ENCODE measurements at regions not wholly inside any gene's neighbourhood (a gene's known extent, or its start where the extent isn't known, plus 50 kb on each side); places are given as distances from the start of the nearest gene placed in this dataset.

DNA sequence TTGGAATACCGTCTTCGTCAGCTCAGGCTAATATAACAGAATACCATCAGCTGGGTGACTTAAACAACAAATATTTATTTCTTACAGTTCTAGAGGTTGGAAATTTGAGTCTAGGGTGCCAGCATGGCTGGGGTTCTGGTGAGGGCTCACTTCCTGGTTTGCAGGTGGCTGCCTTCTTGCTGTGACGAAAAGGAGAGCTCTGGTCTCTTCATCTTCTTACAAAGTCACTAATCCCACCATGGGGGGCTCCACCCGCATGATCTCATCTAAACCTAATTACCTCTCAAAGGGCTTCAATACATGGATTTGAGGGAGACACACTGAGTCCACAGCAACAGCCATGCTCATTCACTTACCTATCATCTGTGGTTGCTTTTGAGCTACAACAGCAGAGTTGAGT is 78.3 kb downstream of the PSMG1 start:
- no peak for DNase-seq

DNA sequence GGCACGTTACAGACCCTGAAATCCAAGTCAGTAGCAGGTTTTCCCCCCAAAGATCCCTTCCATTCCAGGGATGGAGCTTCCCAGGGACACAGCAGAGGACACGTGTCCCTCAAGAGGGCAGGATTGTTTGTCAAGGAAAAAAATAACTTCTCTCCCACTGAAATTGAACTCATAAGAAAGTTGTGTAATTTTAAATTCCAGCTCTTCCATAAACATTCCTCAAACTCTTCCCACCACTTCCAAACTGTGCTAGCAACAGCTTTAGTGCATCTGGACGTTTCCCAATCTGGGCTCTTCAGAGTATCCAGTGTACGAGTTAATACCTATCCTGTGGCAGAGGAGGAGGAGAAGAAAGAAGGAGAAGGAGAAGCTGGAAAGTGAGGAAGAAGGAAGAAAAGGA is 79.6 kb downstream of the PSMG1 start:
- no peak for DNase-seq

DNA sequence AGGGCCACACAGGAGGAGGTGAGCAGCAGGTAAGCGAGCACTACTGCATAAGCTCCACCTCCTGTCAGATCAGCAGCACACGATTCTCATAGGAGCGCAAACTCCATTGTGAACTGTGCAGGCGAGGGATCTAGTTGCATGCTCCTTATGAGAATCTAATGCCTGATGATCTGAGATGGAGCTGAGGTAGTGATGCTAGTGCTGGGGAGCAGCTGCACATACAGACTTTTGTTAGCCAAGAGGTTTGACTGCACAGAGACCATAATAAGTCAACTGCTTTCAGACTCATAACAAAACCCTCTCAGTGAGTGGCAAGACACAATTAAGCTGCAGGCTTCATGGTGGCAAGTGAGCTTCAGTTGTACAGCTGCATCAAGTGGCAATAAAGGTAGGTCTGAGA is 83.4 kb downstream of the PSMG1 start:
- no peak for DNase-seq

DNA sequence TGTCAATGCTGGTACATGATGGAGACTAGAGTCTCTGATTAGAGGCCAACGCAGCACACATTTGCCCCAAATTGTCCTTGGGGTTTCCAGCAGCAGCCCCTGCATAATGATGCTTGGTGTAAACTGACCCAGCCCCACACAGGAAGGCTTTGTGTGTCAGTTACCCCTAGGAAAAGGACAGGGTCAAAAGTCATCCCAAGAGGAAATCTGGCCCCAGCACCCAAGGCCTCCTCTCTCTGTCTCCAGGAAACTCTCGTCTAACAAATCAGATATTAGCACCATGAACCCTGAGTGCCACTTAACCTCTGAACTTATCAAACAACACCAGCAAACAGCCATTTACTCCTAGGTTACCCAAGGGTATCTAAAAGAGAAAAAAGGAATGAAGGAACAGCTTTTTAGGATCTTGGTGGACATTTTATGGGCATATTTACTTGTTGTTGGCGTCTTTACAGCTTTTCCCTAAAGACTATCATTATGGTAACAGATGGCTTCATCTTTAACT is 84.5 kb downstream of the PSMG1 start:
- peak; percentile 72 for DNase-seq

DNA sequence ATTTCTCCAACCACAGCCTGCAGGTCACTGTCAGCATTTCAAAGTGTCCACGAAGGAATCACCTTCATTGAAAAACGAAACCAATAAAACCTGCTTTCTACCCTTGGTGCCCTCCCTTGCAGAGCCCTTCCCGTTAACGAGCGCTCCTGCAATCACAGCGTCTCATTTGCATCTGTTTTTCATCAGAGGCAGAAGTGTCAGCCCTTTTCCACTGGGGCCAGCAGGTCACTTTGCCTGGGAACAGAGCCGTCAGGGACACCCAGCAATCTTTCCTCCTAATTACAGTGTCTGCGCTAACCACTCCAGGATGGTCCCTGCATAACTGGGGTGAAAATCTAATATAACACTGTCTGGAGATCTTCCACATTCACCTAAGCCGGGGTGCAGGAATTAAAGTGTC is 85.3 kb downstream of the PSMG1 start:
- DNase-seq: no peak

DNA sequence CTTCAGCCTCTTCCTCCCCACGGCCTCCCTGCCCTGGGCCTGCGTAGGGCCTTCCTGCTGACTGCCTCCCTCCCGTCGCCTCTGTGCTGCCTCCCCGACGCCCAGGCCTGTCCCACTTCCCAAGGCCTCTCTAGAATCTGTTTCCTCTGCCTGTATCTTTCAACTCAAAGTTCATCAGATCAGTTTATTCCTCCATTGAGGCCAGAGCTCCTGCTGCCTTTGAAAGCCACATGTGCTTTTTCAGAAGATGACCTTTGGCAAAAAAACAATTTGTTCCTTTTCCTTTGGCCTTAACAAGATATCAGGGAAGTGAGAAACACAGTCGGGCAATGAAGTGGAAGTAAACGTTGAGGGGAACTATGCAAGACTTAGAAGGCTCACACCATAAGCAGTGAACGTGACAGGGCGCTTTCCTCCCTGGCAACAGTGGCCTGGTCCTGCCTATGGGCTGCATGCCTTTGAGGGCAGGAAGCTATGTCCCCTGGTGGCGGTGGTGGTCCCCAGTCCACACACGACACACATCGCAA is 85.9 kb downstream of the PSMG1 start:
- no peak for DNase-seq

DNA sequence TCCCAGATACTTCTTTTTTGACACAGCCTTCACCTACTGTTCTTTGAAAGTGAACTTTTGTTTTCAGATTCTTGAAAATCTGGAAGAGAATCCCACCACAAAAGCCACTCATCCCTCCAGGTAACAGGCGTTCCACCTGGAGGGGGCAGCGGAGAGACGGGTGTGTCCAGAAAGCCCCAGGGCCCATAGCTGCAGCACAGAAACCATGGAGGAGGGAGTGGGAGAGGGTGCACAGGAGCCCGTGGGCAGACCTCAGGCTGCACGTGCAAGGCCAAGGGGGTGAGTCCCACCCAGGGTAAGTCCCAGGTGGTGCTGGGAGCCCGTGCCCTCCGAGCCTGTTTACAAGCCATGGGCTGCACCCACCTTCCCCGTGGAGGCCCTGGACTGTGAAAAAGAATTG is 86.5 kb downstream of the PSMG1 start:
- DNase-seq: no peak

DNA sequence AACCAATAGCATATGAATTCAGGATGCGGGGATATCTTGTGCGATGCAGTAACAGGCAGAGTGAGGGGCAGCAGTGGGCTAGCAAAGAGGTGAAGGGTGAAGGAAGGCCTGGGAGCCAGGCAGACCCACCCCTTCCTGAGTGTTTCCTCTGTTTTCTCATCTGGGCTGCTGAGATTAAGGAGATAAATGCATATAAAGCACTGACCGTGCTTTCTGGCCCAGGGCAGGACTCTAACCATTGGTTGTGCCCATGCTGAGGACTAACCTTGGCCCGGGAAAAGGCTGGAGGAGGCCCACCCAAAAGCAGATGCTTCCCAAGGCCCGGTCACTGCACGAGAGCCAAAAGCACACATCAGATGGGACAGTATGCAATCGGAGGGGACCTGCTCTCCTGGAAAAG is 87.6 kb downstream of the PSMG1 start:
- no peak for DNase-seq

DNA sequence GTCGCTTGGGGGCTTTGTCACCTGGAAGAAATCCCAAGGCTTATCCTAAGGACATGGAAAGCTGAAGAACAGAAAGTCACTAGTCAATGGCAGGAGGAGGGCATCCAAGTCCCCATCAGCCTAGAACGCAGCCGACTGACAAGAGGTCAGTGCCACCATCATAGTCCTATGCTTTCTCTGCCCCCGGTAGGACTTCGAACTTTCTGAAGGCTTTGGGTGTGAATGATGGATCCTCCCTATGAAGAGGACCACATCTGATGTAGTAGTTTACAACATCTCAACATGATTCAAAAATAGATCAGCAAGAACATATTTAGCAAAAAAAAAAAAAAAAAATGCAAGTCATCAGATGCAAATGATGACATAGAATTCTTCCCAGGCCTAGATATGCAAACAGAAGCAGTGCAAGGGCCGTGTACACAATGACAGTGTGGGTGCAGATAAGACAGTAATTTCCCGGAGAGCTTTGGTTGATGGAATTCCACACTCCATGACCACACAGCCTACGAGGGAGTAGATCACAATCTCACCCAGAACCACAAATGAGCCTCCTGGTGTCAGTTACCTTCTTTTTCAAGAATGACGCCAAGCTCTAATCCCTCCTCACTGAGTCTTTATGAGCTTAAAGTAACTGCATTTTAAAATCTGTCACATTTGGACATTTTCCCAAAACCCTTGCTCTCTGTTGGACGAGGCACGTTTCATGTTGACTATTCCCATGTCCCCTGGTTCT is 88.2 kb downstream of the PSMG1 start:
- DNase-seq: no peak

DNA sequence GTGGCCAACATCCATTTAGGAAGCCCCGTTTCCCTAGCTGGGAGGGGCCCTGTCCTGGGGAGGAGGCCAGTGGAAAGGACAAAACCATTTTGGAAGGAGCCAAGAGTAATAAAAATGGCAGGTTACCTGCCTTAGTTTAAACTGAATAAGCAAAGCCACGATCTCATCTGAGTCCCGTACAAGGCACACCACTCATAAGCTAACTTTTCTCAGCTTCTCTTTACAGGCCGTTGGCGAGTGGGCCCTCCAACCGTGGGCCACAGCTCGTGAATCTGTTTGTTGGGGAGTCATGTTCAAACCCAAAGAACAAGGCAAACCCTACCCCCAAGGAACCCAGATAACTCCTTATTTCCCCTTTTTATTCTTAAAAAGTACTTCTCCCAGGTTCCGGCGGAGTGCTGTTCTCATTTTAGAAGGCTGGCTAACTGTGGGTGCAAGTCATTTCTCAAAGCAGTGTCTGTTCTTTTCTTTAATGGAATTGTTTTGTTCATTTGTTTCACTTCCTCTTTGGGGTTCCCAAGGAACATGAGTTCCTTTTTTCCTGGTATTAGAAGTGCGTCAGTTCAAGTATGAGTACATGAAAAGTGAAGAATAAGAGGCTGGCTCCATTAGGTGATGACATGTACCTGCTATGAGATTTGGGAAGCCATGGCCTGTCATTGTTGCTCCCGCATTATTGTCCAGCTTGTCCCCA is 89.0 kb downstream of the PSMG1 start:
- DNase-seq: no peak

DNA sequence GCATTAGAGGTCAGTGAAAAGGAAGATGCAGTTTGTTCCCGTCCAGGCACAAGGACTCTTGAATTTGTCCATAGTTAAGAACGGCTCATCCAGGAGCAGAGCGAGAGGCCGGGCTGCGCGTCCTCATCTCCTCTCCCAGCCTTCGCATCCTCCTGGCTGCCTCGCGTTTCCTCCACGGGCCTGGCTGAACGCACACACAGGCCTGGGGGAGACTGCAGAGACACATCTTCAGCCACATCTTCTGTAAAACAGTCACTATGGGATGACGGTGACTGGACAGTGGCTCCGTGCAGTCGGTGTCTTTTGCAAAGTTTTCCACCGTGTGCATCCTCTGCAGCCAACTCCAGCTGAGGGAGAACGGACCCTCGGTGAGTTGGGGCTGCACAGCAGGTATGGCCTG is 89.7 kb downstream of the PSMG1 start:
- DNase-seq: no peak

DNA sequence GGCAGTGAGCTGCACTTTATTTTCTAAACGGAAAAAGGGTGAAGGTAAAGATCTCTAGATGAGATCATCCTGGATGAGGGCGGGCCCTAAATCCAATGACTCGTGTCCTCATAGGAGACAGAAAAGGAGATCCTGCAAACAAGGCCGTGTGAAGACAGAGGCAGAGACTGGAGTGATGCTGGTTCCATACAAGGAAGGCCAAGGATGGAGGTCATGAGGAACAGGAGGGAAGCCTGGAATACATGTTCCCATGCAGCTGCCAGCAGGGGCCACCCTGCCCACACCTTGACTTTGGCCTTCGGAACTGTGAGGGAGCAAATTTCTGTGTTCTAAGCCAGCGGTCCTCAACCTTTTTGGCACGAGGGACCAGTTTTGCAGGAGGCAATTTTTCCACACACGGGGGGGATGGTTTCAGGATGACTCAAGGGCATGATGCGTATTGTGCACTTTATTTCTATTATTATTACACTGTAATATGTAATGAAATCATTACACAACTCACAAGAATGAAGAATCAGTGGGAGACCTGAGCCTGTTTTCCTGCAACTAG is 94.3 kb downstream of the PSMG1 start:
- DNase-seq: no peak

DNA sequence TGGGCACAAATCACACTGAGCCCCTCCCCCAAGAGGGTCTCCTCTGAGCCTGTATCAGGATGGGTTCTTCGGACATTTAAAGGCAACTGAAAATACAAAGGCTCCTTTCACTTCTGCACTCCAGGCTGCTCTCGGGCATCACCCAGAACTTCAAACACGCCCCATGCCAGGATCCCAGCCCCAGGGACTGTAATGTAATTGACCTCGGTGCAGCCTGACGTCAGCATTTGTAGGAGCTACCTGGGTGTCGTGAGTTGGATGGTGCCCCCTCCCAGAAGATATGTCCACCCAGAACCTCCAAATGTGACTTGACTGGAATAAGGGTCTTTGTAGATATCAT is 95.2 kb downstream of the PSMG1 start:
- no peak for DNase-seq

DNA sequence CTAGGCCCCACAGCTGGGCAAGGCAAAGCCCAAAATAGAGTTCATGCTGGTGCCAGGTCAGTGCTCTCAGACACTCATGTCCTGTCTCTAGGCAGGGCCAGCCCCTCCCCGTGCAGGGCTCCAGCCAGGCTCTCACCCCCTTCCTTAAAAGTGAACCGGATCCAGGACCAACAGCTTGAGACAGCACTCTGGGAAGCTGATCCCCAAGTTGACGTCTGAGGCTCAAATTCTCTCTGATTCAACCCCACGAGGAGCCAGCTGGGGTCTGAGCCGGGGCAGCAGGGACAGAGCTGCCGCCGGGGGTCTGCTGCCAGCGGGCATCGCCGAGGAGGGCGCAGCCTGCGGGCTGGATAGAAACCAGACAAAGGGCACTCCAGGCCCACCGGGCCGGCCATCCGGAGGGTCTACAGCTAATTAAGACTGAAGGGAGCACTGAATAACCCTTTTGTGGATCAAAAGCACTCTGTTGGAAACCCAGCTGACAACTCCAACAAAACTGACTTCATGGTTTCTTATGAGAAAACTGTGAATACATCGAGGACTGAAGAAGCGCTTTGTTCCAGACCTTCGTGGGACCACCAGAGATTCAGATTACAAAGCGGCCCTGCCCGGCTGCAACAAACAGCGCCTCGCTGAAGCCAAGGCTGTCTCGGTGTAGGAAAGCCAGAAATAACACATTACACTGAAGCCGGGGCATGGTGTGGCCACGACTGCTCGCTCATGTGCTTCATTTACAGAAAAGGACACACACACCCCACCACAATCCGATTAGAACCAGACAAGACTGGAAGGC is 95.8 kb downstream of the PSMG1 start:
- DNase-seq: no peak

DNA sequence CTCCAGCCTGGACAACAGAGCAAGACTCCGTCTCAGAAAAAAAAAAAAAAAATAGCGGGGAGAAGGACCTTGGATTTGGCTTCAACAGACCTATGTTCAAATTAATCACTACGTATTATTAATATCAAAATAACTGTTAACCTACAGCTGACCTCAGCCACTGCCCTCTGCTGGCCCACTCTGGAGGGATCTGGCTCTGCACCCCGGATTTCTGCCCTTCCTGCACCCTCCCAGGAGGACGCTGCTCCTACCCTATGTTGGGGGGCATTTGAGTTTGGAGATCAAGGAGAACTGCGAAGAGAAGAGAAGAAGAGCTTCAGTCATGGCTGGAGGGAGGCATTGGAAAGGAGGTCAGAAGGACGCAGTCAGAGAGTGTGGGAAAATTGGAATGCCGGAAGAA is 96.7 kb downstream of the PSMG1 start:
- no peak for DNase-seq

DNA sequence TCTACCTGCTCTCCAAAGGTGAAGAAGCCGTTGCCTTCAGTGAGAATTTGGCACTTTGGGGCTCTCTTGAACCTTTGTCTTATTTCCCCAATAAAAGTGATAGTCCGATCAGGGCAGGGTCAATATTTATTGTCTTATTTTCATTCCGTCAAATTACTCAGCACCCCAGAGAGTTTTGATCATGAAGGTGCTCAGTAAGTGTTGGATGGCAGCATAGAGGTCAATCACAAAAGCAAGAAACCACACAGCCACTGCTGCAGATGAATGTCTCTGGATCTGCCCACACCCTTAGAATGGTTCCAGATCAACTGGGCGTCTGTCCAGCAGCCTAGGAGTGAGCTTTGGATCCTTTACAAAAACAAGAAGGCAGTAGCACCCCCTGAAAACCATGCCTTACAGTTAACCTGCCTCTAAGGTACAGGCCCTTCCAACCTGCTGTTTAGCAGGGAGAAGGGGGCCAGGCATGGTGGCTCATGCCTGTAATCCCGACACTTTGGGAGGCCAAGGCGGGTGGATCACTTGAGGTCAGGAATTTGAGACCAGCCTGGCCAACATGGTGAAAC is 97.3 kb downstream of the PSMG1 start:
- DNase-seq: no peak

DNA sequence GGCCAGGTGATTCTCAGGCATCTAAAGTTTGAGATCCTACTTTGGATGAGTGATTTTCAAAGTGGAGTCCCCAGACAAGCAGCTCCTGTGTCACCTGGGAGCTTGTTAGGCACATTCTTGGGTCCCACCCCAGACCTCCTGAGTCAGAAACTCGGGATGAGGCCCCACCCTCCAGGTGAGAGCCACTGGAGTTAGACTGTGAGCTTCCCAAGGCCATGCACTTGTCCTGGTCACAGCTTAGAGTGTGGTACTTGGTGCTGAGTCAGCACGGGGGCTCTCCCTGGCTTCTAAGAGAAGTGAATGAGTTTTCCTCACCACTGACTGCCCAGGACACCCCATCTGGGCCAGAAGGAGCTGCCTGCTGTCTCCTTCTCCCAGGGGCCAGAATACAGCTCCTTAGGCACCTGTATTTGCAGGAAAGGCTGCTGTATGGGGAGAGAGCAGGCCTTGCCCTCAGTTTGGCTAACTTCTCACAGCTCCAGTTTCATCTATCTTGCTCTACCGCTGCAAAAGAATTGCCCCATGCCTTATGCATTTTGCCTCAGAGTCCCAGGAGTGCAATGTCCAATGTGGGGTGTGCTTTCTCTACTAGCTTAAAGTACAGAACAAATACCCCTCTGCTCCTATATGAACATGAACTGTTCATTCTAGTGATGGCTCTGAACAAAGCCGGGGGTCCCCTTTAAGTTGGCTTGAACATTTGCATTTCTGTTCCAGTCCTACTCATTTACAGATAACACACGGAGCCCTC is 98.1 kb downstream of the PSMG1 start:
- no peak for DNase-seq

DNA sequence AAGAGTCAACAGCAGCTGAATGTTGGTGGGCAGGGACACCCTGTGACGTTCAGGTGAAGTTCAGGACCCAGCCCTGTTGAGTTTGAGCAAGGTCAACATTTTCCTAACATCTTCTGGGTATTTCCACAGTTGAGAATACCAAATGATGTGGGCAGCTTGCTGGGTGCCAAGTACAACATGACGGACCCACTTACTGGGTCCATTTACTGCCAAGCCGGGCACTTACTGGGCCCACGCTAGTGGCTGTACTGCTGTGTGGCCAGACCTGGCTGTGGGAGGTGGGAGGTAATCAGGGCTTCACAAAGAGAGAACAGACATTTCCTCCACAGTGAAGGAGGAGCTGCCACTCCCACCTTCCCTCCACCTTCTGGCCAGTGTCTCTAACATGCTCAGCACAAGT is 99.2 kb downstream of the PSMG1 start:
- no peak for DNase-seq

DNA sequence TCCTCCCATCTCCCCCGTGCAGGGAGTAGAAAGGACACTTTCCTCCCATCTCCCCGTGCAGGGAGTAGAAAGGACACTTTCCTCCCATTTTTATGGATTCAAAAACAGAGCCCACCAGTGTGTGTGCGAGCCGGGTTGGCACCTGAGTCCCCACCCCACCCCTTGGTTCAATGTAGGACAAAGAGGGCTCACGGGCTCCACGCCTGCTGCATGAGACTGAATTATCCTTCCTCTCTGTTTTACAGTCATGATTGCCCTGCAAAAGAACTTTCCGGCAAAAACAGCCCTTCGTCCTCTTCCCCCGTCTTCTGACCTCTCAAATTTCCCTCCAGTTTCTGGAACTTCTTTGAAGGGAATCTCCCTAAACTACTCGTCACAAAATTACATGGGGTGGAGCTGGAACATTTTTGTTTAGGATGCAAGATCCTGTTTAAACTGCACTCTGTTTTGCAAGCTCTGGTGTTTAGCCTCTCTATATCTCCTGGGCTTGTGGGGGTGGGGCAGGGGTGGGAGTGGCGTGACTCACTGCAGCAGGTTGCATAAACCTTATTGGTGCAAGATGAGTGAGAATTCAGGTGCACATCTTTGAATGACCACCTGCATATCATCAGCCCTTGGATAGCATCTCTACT is 99.8 kb downstream of the PSMG1 start:
- no peak for DNase-seq

DNA sequence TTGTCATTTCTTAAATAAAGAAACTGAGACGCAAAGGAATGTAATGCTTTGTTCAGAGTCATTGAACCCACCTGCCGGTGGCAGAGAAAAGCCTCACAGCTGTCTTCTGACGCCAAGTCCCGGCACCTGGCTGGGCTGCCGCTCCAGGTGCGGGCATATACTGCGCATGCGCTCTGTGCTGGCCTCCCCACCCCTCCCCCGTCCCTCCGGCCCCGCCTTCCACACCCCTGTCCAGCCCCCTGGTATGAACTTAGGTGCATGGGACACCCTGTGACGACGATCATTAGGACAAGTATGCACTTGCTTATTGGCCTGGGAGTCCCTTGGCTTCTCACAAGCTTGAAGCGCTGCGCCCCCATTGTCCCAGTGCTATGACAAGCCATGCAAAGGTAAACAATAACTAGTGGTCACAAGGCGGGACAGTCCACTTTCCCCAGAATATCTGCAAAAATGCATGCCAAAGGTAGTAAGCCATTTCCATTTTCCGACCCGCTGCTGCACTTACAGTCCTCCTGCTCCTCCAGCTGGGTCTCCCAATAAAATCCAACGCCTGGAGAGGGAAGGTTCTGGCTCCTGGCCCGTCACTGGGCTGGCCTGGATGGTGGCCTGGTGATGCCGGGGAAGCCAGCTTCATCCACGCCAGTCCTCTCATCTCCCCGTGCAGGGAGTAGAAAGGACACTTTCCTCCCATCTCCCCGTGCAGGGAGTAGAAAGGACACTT is 100.4 kb downstream of the PSMG1 start:
- no peak for DNase-seq

DNA sequence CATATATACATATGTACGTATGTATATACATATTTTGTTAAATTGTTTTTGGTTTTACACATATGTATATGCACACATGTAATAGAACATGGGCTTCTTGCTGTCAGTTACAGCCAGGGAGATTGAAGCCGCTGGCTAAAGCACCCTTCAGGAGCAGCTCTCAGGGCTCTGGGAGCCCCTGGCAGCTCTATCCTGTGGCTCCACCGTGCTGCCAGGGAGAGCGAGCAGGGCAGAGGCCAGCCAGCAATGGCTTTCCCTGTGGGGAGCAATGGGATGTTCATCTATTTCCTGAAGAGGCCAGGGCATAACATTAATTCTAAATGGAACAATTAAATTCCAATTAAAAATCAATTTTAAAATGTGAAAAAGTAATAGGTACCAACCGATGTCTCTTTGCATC is 102.9 kb downstream of the PSMG1 start:
- DNase-seq: no peak

All from NCI-H2227 treated with DMSO at 0.1 percent for 48 hours (cell line).